Mucosa of rectum (tissue), 2 donors: ENCODE measurements at regions not wholly inside any gene's neighbourhood (a gene's known extent, or its start where the extent isn't known, plus 50 kb on each side); places are given as distances from the start of the nearest gene placed in this dataset.

Experiments used
- H3K27ac ChIP-seq, 2 donors: one replicate each; pipeline ENCODE4 v1.7.0; 2013; ENCODE audit warnings: inconsistent platforms in 2 of 2, low read depth in 2 of 2, low read length in 2 of 2
- H3K27me3 ChIP-seq, 2 donors: one replicate each; pipeline ENCODE4 v1.7.0; 2013; ENCODE audit warnings: low read length in 2 of 2; ENCODE audit not compliant: control insufficient read depth in 2 of 2, insufficient read depth in 2 of 2
- H3K36me3 ChIP-seq, 2 donors: one replicate each; pipeline ENCODE4 v1.7.0; 2013; ENCODE audit warnings: low read length in 2 of 2; ENCODE audit not compliant: control insufficient read depth in 2 of 2, insufficient read depth in 2 of 2
- H3K4me1 ChIP-seq, 2 donors: one replicate each; pipeline ENCODE4 v1.7.0; 2013; ENCODE audit warnings: low read length in 2 of 2, mild to moderate bottlenecking in 1 of 2; ENCODE audit not compliant: control insufficient read depth in 2 of 2, insufficient read depth in 2 of 2
- H3K4me3 ChIP-seq, 2 donors: one replicate each; pipeline ENCODE4 v1.7.0; 2013; ENCODE audit warnings: low read length in 2 of 2
- H3K9ac ChIP-seq, 2 donors: one replicate each; pipeline ENCODE4 v1.7.0; 2013; ENCODE audit warnings: low read length in 2 of 2, low read depth in 1 of 2, mild to moderate bottlenecking in 1 of 2
- H3K9me3 ChIP-seq, 2 donors: one replicate each; pipeline ENCODE4 v1.7.0; 2013; ENCODE audit warnings: low read length in 2 of 2; ENCODE audit not compliant: control insufficient read depth in 2 of 2
- donor health status: healthy.
- donor health status: Normal muscosa, but diverticular disease.

- no peaks in the 10 kb centered on the region for H3K4me1 ChIP-seq
- H3K9me3 ChIP-seq, result no peaks in the 10 kb centered on the region
- no peak overlapping the region for H3K27ac ChIP-seq
- H3K27me3 ChIP-seq, result no peaks in the 10 kb centered on the region
- no peak overlapping the region for H3K4me3 ChIP-seq
- no peak overlapping the region for H3K9ac ChIP-seq
- H3K36me3 ChIP-seq, result no peaks in the 10 kb centered on the region
Measured at GRCh38 chr2:144151851-144152250, 368.1 kb downstream of the ZEB2 start.

- H3K9me3 ChIP-seq, result no peaks in the 10 kb centered on the region
- no peaks in the 10 kb centered on the region for H3K4me1 ChIP-seq
- H3K36me3 ChIP-seq, result no peaks in the 10 kb centered on the region
- H3K27ac ChIP-seq, result no peak overlapping the region
- no peak overlapping the region for H3K9ac ChIP-seq
- H3K27me3 ChIP-seq, result no peaks in the 10 kb centered on the region
- H3K4me3 ChIP-seq, result no peak overlapping the region
Measured at GRCh38 chr2:144151405-144151804, 368.5 kb downstream of the ZEB2 start.

- H3K27me3 ChIP-seq, result no peaks in the 10 kb centered on the region
- H3K27ac ChIP-seq, result no peak overlapping the region
- no peaks in the 10 kb centered on the region for H3K9me3 ChIP-seq
- H3K9ac ChIP-seq, result no peak overlapping the region
- H3K36me3 ChIP-seq, result no peaks in the 10 kb centered on the region
- no peaks in the 10 kb centered on the region for H3K4me1 ChIP-seq
- H3K4me3 ChIP-seq, result no peak overlapping the region
Measured at GRCh38 chr2:144147356-144147755, 372.6 kb downstream of the ZEB2 start.

- no peak overlapping the region for H3K9ac ChIP-seq
- no peak overlapping the region for H3K27ac ChIP-seq
- no peaks in the 10 kb centered on the region for H3K4me1 ChIP-seq
- no peak overlapping the region for H3K4me3 ChIP-seq
- no peaks in the 10 kb centered on the region for H3K36me3 ChIP-seq
- no peaks in the 10 kb centered on the region for H3K27me3 ChIP-seq
- no peaks in the 10 kb centered on the region for H3K9me3 ChIP-seq
Measured at GRCh38 chr2:144146876-144147275, 373.0 kb downstream of the ZEB2 start.

- H3K9ac ChIP-seq, result no peak overlapping the region
- no peak overlapping the region for H3K4me3 ChIP-seq
- no peaks in the 10 kb centered on the region for H3K36me3 ChIP-seq
- no peak overlapping the region for H3K27ac ChIP-seq
- no peaks in the 10 kb centered on the region for H3K27me3 ChIP-seq
- no peaks in the 10 kb centered on the region for H3K9me3 ChIP-seq
- no peaks in the 10 kb centered on the region for H3K4me1 ChIP-seq
Measured at GRCh38 chr2:144146076-144146475, 373.8 kb downstream of the ZEB2 start.

GRCh38 chr2:144143294-144144151 is 376.4 kb downstream of the ZEB2 start:
- Histone ChIP-seq H3K9ac (no peak overlapping the region), H3K4me1 (no peaks in the 10 kb centered on the region), H3K36me3 (no peaks in the 10 kb centered on the region), H3K27me3 (no peaks in the 10 kb centered on the region), H3K4me3 (no peak overlapping the region), H3K27ac (peak overlapping the region in 1 of 2 donors; percentile 45), H3K9me3 (no peaks in the 10 kb centered on the region)

GRCh38 chr2:144140891-144141290 is 379.0 kb downstream of the ZEB2 start:
- Histone ChIP-seq H3K27ac (no peak overlapping the region), H3K9me3 (no peaks in the 10 kb centered on the region), H3K9ac (no peak overlapping the region), H3K27me3 (no peaks in the 10 kb centered on the region), H3K4me3 (no peak overlapping the region), H3K36me3 (no peaks in the 10 kb centered on the region), H3K4me1 (no peaks in the 10 kb centered on the region)

- Histone ChIP-seq H3K36me3 (no peaks in the 10 kb centered on the region), H3K4me3 (no peak overlapping the region), H3K27me3 (no peaks in the 10 kb centered on the region), H3K4me1 (no peaks in the 10 kb centered on the region), H3K27ac (no peak overlapping the region), H3K9ac (no peak overlapping the region), H3K9me3 (no peaks in the 10 kb centered on the region)
Measured at GRCh38 chr2:144137705-144138428, 382.1 kb downstream of the ZEB2 start.

GRCh38 chr2:144137272-144137671 is 382.6 kb downstream of the ZEB2 start:
- H3K27me3 ChIP-seq, result no peaks in the 10 kb centered on the region
- no peaks in the 10 kb centered on the region for H3K9me3 ChIP-seq
- no peaks in the 10 kb centered on the region for H3K4me1 ChIP-seq
- H3K4me3 ChIP-seq, result no peak overlapping the region
- H3K9ac ChIP-seq, result no peak overlapping the region
- no peak overlapping the region for H3K27ac ChIP-seq
- no peaks in the 10 kb centered on the region for H3K36me3 ChIP-seq

- no peak overlapping the region for H3K4me3 ChIP-seq
- H3K9me3 ChIP-seq, result no peaks in the 10 kb centered on the region
- no peak overlapping the region for H3K9ac ChIP-seq
- H3K27me3 ChIP-seq, result no peaks in the 10 kb centered on the region
- no peaks in the 10 kb centered on the region for H3K36me3 ChIP-seq
- no peaks in the 10 kb centered on the region for H3K4me1 ChIP-seq
- no peak overlapping the region for H3K27ac ChIP-seq
Measured at GRCh38 chr2:144136297-144137010, 383.5 kb downstream of the ZEB2 start.
